ENCODE measurements at regions not wholly inside any gene's neighbourhood (a gene's known extent, or its start where the extent isn't known, plus 50 kb on each side); places are given as distances from the start of the nearest gene placed in this dataset.

DNA sequence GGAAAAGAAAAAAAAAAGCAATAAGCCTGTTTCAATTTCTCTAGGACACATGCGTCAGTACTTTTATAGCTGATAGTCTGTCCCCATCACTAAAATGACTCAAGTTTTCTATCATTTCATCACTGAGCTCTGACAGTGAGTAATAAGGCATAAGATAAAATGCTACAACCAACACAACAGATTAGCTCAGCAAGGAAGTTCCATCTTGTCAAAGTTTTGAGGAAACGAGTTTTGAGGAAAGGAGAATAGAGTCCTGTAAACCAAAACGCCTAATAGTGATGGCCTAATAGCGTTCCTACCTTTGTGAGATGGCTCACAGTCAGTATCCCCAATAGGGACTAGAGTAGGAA lies 145.1 kb downstream of the LACC1 start:
- DNase-seq (no peak), ATAC-seq (no peak)
- no peak overlapping the region for H3K27ac ChIP-seq
- 68 to 77% methylated on average over 4 of the region's 4 CpGs for WGBS, 2 donors
- H3K4me1 ChIP-seq = peaks cover 0 to 12% (median 0%) of the 10 kb centered on the region in 9 donors
- H3K27me3 ChIP-seq = no peaks in the 10 kb centered on the region
- H3K4me3 ChIP-seq = no peak overlapping the region
- intact Hi-C loops (cut with DNase I) = no loop called here
- H3K36me3 ChIP-seq = no peaks in the 10 kb centered on the region
- H3K9me3 ChIP-seq = no peaks in the 10 kb centered on the region
- TF ChIP-seq, protein P1, sequence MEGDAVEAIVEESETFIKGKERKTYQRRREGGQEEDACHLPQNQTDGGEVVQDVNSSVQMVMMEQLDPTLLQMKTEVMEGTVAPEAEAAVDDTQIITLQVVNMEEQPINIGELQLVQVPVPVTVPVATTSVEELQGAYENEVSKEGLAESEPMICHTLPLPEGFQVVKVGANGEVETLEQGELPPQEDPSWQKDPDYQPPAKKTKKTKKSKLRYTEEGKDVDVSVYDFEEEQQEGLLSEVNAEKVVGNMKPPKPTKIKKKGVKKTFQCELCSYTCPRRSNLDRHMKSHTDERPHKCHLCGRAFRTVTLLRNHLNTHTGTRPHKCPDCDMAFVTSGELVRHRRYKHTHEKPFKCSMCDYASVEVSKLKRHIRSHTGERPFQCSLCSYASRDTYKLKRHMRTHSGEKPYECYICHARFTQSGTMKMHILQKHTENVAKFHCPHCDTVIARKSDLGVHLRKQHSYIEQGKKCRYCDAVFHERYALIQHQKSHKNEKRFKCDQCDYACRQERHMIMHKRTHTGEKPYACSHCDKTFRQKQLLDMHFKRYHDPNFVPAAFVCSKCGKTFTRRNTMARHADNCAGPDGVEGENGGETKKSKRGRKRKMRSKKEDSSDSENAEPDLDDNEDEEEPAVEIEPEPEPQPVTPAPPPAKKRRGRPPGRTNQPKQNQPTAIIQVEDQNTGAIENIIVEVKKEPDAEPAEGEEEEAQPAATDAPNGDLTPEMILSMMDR (IDR thresholded peaks at IDR 0.05) = no peak

DNA sequence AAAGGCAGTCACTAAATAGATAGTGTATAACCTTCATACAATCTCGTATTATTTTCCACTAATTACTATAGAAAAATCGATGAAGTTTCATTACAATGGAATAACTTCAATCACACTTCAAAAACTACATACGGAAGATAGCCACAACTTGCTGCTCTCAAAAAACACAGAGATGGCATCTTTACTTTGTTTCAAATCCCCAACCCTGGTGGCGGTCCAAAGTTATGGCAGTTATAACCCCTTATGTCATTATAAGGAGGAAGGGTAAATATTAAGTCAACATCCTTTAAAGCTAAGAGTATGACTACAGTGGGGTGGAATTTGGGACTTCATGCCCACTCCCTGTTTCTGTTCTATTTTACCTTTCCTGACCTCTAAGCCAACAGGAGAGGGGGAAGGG lies 146.5 kb downstream of the LACC1 start:
- Histone ChIP-seq H3K4me1 (peaks cover 0 to 11% (median 0%) of the 10 kb centered on the region in 9 donors), H3K36me3 (no peaks in the 10 kb centered on the region), H3K27me3 (no peaks in the 10 kb centered on the region), H3K27ac (no peak overlapping the region), H3K4me3 (no peak overlapping the region), H3K9me3 (no peaks in the 10 kb centered on the region)
- TF ChIP-seq, protein P1 (IDR thresholded peaks at IDR 0.05) = no peak
- intact Hi-C loops (cut with DNase I) = no loop called here
- DNase-seq = no peak
- WGBS, 2 donors = 95 to 96% methylated on average over 4 of the region's 4 CpGs
- no peak for ATAC-seq

DNA sequence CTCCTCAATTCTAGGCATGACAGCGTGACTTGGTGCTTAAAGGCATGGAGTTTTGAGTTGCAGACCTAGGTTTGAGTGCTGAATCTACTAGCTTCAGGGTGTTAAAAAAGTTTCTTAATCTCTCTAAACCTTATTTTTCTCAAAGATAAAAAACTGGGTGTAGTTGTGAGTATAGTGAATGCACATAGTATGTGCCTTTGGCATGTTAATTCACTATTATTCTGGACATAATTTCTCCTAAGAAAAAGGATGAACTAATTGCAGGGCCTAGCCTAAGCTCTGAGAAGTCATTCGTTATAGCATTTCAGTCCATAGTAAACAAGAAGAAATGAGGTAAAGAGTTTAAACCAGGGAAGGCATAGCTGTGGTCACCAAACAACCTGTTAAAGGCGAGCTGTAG lies 149.0 kb downstream of the LACC1 start:
- TF ChIP-seq, protein P1 (IDR thresholded peaks at IDR 0.05) = no peak
- no peak for DNase-seq

DNA sequence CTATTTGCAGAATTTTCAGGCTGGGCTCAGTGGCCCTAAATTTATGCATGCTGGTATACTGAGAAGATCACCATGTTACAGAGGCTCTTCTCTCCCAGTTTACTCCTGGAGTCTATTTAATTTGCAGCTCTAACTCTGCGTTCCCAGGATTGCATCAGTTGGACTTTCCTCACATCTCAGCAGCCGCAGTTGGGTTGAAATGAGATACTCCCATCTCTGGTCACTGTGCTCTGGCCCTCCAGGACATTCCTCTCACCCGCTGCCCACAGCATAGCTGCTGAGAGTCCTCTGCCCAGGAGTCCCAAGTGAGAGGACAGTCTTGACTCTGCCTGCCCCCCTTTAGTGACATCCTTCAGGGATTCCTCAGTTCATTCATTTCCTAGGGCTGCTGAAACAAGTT lies 150.9 kb downstream of the LACC1 start:
- DNase-seq = no peak
- Histone ChIP-seq H3K27me3 (no peaks in the 10 kb centered on the region), H3K36me3 (no peaks in the 10 kb centered on the region), H3K4me3 (no peak overlapping the region), H3K9me3 (peaks cover 0 to 7% (median 0%) of the 10 kb centered on the region in 11 donors), H3K4me1 (no peaks in the 10 kb centered on the region), H3K27ac (no peak overlapping the region)
- ATAC-seq = no peak
- WGBS, 2 donors = 88 to 90% methylated on average over 3 of the region's 3 CpGs
- intact Hi-C loops (cut with DNase I) = no loop called here
- TF ChIP-seq, protein P1 (IDR thresholded peaks at IDR 0.05) = no peak

More for the DNA sequence above, 149.0 kb downstream of the LACC1 start:
- Histone ChIP-seq H3K36me3 (no peaks in the 10 kb centered on the region), H3K27ac (no peak overlapping the region), H3K9me3 (no peaks in the 10 kb centered on the region), H3K4me3 (no peak overlapping the region), H3K27me3 (no peaks in the 10 kb centered on the region), H3K4me1 (no peaks in the 10 kb centered on the region)
- ATAC-seq = no peak
- intact Hi-C loops (cut with DNase I) = no loop called here
- WGBS, 2 donors = 95% methylated on average over 3 of the region's 3 CpGs

DNA sequence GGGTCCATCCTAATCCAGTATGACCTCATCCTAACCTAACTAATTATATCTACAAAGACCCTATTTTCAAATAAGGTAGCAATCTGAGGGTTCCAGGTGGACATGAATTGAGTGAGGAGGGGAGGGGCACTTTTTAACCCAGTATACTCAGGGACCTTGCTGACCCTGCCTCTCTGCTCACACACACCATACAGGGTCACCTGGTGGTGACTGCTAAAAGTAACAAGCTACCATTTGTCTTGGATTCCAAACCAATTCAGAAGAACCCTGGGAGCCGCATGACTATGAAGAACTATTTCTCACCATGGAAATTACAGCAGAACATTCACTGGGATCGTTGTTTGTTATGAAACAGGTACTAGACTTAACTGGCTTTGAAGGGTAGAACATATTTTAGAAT lies 151.9 kb downstream of the LACC1 start:
- intact Hi-C loops (cut with DNase I) = no loop called here
- no peak for ATAC-seq
- Histone ChIP-seq H3K27ac (no peak overlapping the region), H3K9me3 (peaks cover 0 to 7% (median 0%) of the 10 kb centered on the region in 11 donors), H3K36me3 (no peaks in the 10 kb centered on the region), H3K4me1 (no peaks in the 10 kb centered on the region), H3K4me3 (no peak overlapping the region), H3K27me3 (no peaks in the 10 kb centered on the region)
- TF ChIP-seq, protein P1 (IDR thresholded peaks at IDR 0.05) = no peak
- 93 to 95% methylated on average over 2 of the region's 2 CpGs for WGBS, 2 donors
- DNase-seq = no peak
